Embryonic facial prominence (tissue), 1 donor: ENCODE measurements at regions not wholly inside any gene's neighbourhood (a gene's known extent, or its start where the extent isn't known, plus 50 kb on each side); places are given as distances from the start of the nearest gene placed in this dataset.

Experiments used
- DNase-seq: peaks from one replicate; pipeline ENCODE4 v3.0.0-alpha.2; 2016; ENCODE audit errors: extremely low spot score

GRCh38 chr10:61318429-61318828 is 134.8 kb downstream of the TMEM26 start:
- no peak for DNase-seq

GRCh38 chr10:61317706-61318105 is 135.5 kb downstream of the TMEM26 start:
- DNase-seq, result no peak

GRCh38 chr10:61316676-61317265 is 136.4 kb downstream of the TMEM26 start:
- DNase-seq, result no peak

GRCh38 chr10:61314273-61314672 is 138.9 kb downstream of the TMEM26 start:
- DNase-seq, result no peak

- DNase-seq, result no peak
Measured at GRCh38 chr10:61313460-61313859, 139.7 kb downstream of the TMEM26 start.

- DNase-seq, result no peak
Measured at GRCh38 chr10:61304746-61305145, 148.4 kb downstream of the TMEM26 start.

- no peak for DNase-seq
Measured at GRCh38 chr10:61302124-61302523, 151.1 kb downstream of the TMEM26 start.

- no peak for DNase-seq
Measured at GRCh38 chr10:61301575-61301974, 151.6 kb downstream of the TMEM26 start.

GRCh38 chr10:61299841-61300240 is 153.3 kb downstream of the TMEM26 start:
- DNase-seq, result no peak

- DNase-seq, result no peak
Measured at GRCh38 chr10:61299156-61299555, 154.0 kb downstream of the TMEM26 start.

GRCh38 chr10:61298194-61298593 is 155.0 kb downstream of the TMEM26 start:
- no peak for DNase-seq

GRCh38 chr10:61296161-61296560 is 157.0 kb downstream of the TMEM26 start:
- DNase-seq, result no peak

GRCh38 chr10:61294131-61294530 is 159.1 kb downstream of the TMEM26 start:
- no peak for DNase-seq

- no peak for DNase-seq
Measured at GRCh38 chr10:61289813-61290212, 163.4 kb downstream of the TMEM26 start.

GRCh38 chr10:61286686-61287085 is 166.5 kb downstream of the TMEM26 start:
- no peak for DNase-seq

GRCh38 chr10:61285749-61286148 is 167.4 kb downstream of the TMEM26 start:
- no peak for DNase-seq

GRCh38 chr10:61284222-61284890 is 168.8 kb downstream of the TMEM26 start:
- no peak for DNase-seq

- no peak for DNase-seq
Measured at GRCh38 chr10:61283481-61284221, 169.5 kb downstream of the TMEM26 start.

- no peak for DNase-seq
Measured at GRCh38 chr10:61283066-61283465, 170.1 kb downstream of the TMEM26 start.

GRCh38 chr10:61280303-61280702 is 172.9 kb downstream of the TMEM26 start:
- no peak for DNase-seq

GRCh38 chr10:61279400-61279799 is 173.8 kb downstream of the TMEM26 start:
- DNase-seq, result no peak

GRCh38 chr10:61278556-61278955 is 174.6 kb downstream of the TMEM26 start:
- DNase-seq, result no peak

- DNase-seq, result no peak
Measured at GRCh38 chr10:61272781-61273180, 180.4 kb downstream of the TMEM26 start.
